ENCODE measurements at regions not wholly inside any gene's neighbourhood (a gene's known extent, or its start where the extent isn't known, plus 50 kb on each side); places are given as distances from the start of the nearest gene placed in this dataset.

GRCh38 chr1:82420584-82420983 is 619.9 kb downstream of the ADGRL2 start:
- ATAC-seq (no peak), DNase-seq (no peak)
- Histone ChIP-seq H3K9me3 (no peaks in the 10 kb centered on the region), H3K27ac (no peak overlapping the region), H3K4me3 (no peak overlapping the region), H3K27me3 (no peaks in the 10 kb centered on the region), H3K36me3 (no peaks in the 10 kb centered on the region), H3K4me1 (no peaks in the 10 kb centered on the region)
- intact Hi-C loops (cut with DNase I), result no loop called here
- TF ChIP-seq CTCF (IDR thresholded peaks at IDR 0.05), result no peak

- Histone ChIP-seq H3K27ac (no peak overlapping the region), H3K27me3 (no peaks in the 10 kb centered on the region), H3K4me3 (no peak overlapping the region), H3K36me3 (no peaks in the 10 kb centered on the region), H3K4me1 (no peaks in the 10 kb centered on the region), H3K9me3 (no peaks in the 10 kb centered on the region)
- TF ChIP-seq CTCF (IDR thresholded peaks at IDR 0.05), result no peak
- intact Hi-C loops (cut with DNase I), result no loop called here
- DNase-seq (no peak), ATAC-seq (no peak)
These were observed 610.9 kb downstream of the ADGRL2 start for GRCh38 chr1:82411605-82412004.

- Histone ChIP-seq H3K36me3 (no peaks in the 10 kb centered on the region), H3K27ac (no peak overlapping the region), H3K4me1 (no peaks in the 10 kb centered on the region), H3K9me3 (no peaks in the 10 kb centered on the region), H3K4me3 (no peak overlapping the region), H3K27me3 (no peaks in the 10 kb centered on the region)
- no peak for TF ChIP-seq CTCF (IDR thresholded peaks at IDR 0.05)
- ATAC-seq, result no peak
- DNase-seq, result no peak
- intact Hi-C loops (cut with DNase I), result no loop called here
These were observed 604.6 kb downstream of the ADGRL2 start for GRCh38 chr1:82405333-82405732.

DNA sequence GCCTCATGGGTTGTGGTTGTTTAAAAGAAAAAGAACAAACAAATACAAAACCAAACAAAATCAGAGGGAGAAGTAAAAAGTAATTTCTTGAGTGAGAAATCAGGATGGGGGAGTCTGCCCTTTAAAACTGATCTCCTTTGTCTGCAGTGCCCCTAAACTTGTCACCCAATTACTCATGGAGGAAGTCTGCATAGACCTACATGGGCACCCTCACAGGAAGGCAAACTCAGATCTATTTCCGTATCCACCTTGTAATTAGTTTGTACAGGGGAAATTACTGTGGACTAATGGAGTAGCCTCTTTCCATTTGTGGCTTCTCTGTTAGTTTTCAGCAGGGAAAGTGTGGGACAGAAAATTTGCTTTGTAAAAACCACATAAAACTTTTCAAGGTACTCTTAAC is 600.4 kb downstream of the ADGRL2 start:
- intact Hi-C loops (cut with DNase I), result no loop called here
- no peak for TF ChIP-seq CTCF (IDR thresholded peaks at IDR 0.05)
- DNase-seq (no peak), ATAC-seq (no peak)
- Histone ChIP-seq H3K4me1 (no peaks in the 10 kb centered on the region), H3K9me3 (no peaks in the 10 kb centered on the region), H3K4me3 (no peak overlapping the region), H3K27ac (no peak overlapping the region), H3K36me3 (no peaks in the 10 kb centered on the region), H3K27me3 (no peaks in the 10 kb centered on the region)

GRCh38 chr1:82400521-82400920 is 599.8 kb downstream of the ADGRL2 start:
- TF ChIP-seq CTCF (IDR thresholded peaks at IDR 0.05), result no peak
- DNase-seq (no peak), ATAC-seq (no peak)
- intact Hi-C loops (cut with DNase I), result no loop called here
- Histone ChIP-seq H3K27me3 (no peaks in the 10 kb centered on the region), H3K4me3 (no peak overlapping the region), H3K36me3 (no peaks in the 10 kb centered on the region), H3K27ac (no peak overlapping the region), H3K4me1 (no peaks in the 10 kb centered on the region), H3K9me3 (no peaks in the 10 kb centered on the region)

Measured in left lung (tissue), 4 donors.